Glutamatergic neuron (in vitro differentiated cells): ENCODE measurements at regions not wholly inside any gene's neighbourhood (a gene's known extent, or its start where the extent isn't known, plus 50 kb on each side); places are given as distances from the start of the nearest gene placed in this dataset.

ENCODE experiments used
- DNase-seq: peaks from one replicate; pipeline ENCODE4 v3.0.0; 2022
- H3K27ac Mint-ChIP-seq: one replicate; pipeline ENCODE4 v1.8.0; 2020; ENCODE audit warnings: mild to moderate bottlenecking, mixed read lengths, inconsistent platforms; ENCODE audit not compliant: unreplicated experiment
- H3K27me3 Mint-ChIP-seq: one replicate; pipeline ENCODE4 v1.8.0; 2020; ENCODE audit warnings: mild to moderate bottlenecking, moderate library complexity, mixed read lengths, inconsistent platforms; ENCODE audit not compliant: unreplicated experiment
- H3K36me3 Mint-ChIP-seq: one replicate; pipeline ENCODE4 v1.8.0; 2020; ENCODE audit warnings: mild to moderate bottlenecking, mixed read lengths, inconsistent platforms; ENCODE audit not compliant: unreplicated experiment
- H3K4me1 Mint-ChIP-seq: one replicate; pipeline ENCODE4 v1.8.0; 2020; ENCODE audit warnings: mild to moderate bottlenecking, low read depth, mixed read lengths, inconsistent platforms; ENCODE audit not compliant: unreplicated experiment
- H3K4me3 Mint-ChIP-seq: one replicate; pipeline ENCODE4 v1.8.0; 2020; ENCODE audit warnings: mild to moderate bottlenecking, mixed read lengths, inconsistent platforms; ENCODE audit not compliant: unreplicated experiment
- H3K9me3 Mint-ChIP-seq: one replicate; pipeline ENCODE4 v1.8.0; 2020; ENCODE audit warnings: mild to moderate bottlenecking, moderate library complexity, mixed read lengths, inconsistent platforms; ENCODE audit not compliant: unreplicated experiment
- TF ChIP-seq, protein P1 (sequence below): fragments of 200-600 bp; sonication (generic); IDR thresholded peaks from one replicate; pipeline ENCODE4 v1.5.0; 2021; ENCODE audit not compliant: partially characterized antibody, unreplicated experiment

- H3K27ac Mint-ChIP-seq: no peak overlapping the region
- H3K9me3 Mint-ChIP-seq: peaks cover 4% of the 10 kb centered on the region
- H3K4me3 Mint-ChIP-seq: no peak overlapping the region
- peaks cover 3% of the 10 kb centered on the region for H3K4me1 Mint-ChIP-seq
- no peak for DNase-seq
- H3K36me3 Mint-ChIP-seq: peaks cover 6% of the 10 kb centered on the region
- TF ChIP-seq, protein P1, sequence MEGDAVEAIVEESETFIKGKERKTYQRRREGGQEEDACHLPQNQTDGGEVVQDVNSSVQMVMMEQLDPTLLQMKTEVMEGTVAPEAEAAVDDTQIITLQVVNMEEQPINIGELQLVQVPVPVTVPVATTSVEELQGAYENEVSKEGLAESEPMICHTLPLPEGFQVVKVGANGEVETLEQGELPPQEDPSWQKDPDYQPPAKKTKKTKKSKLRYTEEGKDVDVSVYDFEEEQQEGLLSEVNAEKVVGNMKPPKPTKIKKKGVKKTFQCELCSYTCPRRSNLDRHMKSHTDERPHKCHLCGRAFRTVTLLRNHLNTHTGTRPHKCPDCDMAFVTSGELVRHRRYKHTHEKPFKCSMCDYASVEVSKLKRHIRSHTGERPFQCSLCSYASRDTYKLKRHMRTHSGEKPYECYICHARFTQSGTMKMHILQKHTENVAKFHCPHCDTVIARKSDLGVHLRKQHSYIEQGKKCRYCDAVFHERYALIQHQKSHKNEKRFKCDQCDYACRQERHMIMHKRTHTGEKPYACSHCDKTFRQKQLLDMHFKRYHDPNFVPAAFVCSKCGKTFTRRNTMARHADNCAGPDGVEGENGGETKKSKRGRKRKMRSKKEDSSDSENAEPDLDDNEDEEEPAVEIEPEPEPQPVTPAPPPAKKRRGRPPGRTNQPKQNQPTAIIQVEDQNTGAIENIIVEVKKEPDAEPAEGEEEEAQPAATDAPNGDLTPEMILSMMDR: no peak
- H3K27me3 Mint-ChIP-seq: peaks cover 5% of the 10 kb centered on the region
These were observed 133.9 kb upstream of the ZNF618 start for GRCh38 chr9:113741886-113742854.

- H3K4me3 Mint-ChIP-seq: no peak overlapping the region
These were observed 133.2 kb upstream of the ZNF618 start for GRCh38 chr9:113742878-113743277.

GRCh38 chr9:113746486-113746885, 129.6 kb upstream of the ZNF618 start:
- H3K4me3 Mint-ChIP-seq: no peak overlapping the region
- H3K9me3 Mint-ChIP-seq: peaks cover 6% of the 10 kb centered on the region
- peaks cover 6% of the 10 kb centered on the region for H3K36me3 Mint-ChIP-seq
- H3K4me1 Mint-ChIP-seq: no peaks in the 10 kb centered on the region
- no peaks in the 10 kb centered on the region for H3K27me3 Mint-ChIP-seq
- DNase-seq: no peak
- H3K27ac Mint-ChIP-seq: no peak overlapping the region
- TF ChIP-seq, protein P1: no peak

More at GRCh38 chr9:113742878-113743277, 133.2 kb upstream of the ZNF618 start:
- Mint-ChIP-seq H3K4me1 (peaks cover 3% of the 10 kb centered on the region), H3K27me3 (peaks cover 3% of the 10 kb centered on the region), H3K36me3 (peaks cover 6% of the 10 kb centered on the region), H3K9me3 (peaks cover 7% of the 10 kb centered on the region), H3K27ac (no peak overlapping the region)
- TF ChIP-seq, protein P1: no peak
- DNase-seq: no peak

DNA sequence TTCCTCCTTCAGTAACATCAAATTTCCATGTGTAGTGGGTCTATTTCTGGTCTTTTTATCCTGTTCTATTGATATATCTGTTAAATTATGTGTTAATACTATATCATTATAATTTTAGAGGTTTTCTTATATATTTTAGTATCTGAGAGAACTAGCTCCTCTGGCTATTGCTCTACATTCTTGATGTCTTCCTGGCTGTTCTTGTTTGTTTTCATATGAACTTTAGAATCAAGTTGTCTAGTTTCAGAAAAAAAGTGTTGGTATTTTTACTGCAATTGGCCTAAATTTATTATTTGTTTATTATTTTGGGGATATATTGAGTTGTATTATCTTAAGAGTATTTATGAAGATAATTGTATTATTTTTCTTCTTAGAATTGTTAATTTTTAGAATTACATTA, 128.0 kb upstream of the ZNF618 start:
- H3K27me3 Mint-ChIP-seq: no peaks in the 10 kb centered on the region
- H3K27ac Mint-ChIP-seq: no peak overlapping the region
- no peaks in the 10 kb centered on the region for H3K4me1 Mint-ChIP-seq
- DNase-seq: no peak
- TF ChIP-seq, protein P1: no peak
- peaks cover 6% of the 10 kb centered on the region for H3K9me3 Mint-ChIP-seq
- H3K4me3 Mint-ChIP-seq: no peak overlapping the region
- H3K36me3 Mint-ChIP-seq: peaks cover 10% of the 10 kb centered on the region

DNA sequence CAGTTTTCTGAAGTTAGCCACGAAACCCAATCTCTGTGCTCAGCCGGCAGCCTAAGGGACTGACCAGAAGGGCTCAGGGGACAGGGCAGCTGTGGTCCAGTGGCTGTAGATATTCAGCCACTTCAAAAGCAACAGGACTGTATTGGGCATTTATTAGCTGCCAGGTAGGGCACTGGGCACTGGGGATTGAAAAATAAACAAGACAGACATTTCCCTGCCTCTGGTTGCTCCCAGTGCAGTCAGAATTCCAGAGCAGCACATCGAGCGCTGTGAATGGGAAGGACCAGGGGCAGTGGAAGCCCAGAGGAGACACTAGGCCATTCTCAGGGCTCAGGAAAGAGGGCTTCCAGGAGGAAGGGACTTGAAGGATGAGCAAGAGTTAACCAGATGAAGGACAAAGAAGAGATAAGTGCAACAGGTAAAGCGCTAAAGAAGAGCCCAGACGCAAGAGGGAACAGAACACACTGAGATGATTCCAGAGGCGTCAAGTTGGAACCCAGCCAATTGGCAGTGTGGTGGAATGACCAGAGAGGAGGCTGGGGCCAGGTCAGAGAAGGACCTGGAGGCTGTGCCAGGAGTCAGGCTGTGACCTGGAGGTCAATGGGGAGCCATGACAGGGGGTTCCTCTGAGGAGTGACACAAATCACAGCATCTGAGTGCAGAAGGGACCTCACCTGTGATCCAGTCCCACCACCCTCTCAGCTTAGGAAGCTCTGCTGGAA, 122.5 kb upstream of the ZNF618 start:
- TF ChIP-seq, protein P1: no peak
- DNase-seq: no peak
- Mint-ChIP-seq H3K9me3 (no peaks in the 10 kb centered on the region), H3K4me1 (peaks cover 2% of the 10 kb centered on the region), H3K27me3 (no peaks in the 10 kb centered on the region), H3K4me3 (no peak overlapping the region), H3K36me3 (peaks cover 9% of the 10 kb centered on the region), H3K27ac (no peak overlapping the region)
